ENCODE measurements at regions not wholly inside any gene's neighbourhood (a gene's known extent, or its start where the extent isn't known, plus 50 kb on each side); places are given as distances from the start of the nearest gene placed in this dataset.
"Not testable (repeated sequence)": the region's sequence is repeated elsewhere in the genome, so short reads cannot be mapped to it uniquely, and the experiment has no call there.

DNA sequence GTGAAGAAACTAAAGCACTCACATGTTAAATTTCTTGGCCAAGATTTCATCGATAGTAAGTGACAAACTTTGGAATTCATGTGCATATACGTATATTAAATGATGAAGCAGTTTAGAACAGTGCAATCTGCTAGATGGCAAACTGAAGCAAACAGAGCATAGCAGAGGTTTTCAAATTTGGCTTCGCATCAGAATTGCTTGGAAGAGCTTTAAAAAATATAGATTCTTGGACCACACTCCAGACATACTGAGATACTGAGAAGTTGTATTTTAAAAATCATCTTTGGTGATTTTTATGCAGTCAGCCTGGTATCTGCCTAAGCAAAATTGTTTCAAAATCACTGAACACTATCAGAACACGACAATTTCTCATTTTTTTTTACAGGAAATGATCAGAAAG is 709.2 kb downstream of the PLA2G4A start:
- no peak for DNase-seq (ENCODE audit: low spot score)

GRCh38 chr1:187549540-187549939 is 720.8 kb downstream of the PLA2G4A start:
- no peak for DNase-seq (ENCODE audit: low spot score)

DNA sequence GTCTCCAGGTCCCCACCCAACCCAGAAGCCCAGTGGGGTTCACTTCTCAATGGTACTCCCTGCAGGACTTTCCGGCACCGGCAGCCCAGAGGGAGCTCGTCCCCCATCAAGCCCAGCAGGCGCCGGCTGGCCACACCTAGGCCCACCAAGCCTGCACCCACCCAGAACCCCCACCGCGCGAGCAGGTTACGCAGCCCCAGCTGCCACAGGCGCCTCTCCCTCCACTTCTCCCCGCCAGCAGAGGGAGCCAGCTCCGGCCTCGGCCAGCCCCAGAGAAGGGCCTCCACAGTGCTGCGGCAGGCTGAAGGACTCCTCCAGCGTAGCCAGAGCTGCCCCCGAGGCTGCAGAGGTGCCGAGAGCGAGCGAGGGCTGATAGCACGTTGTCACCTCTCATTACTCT is 722.3 kb downstream of the PLA2G4A start:
- DNase-seq (ENCODE audit: low spot score), result no peak

DNA sequence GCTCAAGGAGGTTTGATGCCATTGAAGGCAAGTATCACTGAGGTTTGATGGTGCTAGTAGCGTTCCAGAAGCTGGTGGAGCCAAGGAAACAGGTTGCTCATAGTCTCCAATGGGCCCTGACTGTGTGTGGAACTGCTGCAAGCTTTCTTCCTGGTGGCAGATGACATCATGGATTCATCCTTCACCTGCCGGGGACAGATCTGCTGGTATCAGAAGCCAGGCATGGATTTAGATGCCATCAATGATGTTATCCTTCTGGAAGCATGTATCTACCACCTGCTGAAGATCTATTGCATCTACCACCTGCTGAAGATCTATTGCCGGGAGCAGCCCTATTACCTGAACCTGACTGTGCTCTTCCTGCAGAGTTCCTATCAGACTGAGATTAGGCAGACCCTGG is 734.4 kb downstream of the PLA2G4A start:
- DNase-seq (ENCODE audit: low spot score), result no peak

- DNase-seq (ENCODE audit: low spot score), result no peak
Measured at GRCh38 chr1:187566354-187566753, 737.6 kb downstream of the PLA2G4A start.

DNA sequence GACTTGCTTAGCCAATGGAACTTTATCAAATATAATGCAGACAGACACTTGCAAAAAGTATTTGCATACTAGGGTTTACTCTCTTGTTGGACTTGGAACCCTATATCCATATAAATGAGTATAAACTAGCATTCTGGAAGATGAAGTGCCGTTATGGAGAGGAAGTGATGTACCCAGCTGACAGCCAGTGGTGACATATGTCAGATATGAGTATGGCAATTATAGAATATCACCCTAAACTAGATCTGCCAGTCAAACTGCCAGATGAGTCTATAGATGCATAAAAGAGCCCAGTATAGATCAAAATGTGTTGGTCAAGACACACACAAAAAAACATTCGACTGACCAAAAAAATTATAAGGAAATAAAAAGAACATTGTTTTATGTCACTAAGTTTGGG is 739.3 kb downstream of the PLA2G4A start:
- no peak for DNase-seq (ENCODE audit: low spot score)

DNA sequence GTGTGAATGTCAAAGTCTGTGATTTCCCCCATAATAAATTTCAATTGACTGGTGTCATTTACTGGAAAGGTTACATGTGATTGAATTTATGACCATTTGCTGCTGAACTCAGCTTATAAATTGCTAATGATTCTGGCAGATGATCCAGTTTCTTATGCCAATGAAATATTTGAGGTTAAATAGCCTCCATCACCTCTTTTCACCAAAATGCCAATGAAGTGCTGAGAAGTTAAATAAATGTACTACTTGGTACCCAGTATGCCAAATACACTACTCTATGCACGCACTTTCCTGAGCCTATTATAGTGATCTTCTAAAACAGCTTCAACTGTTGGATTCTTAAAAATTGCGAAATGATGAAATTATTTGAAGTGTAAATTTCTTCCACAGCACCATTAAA is 741.4 kb downstream of the PLA2G4A start:
- no peak for DNase-seq (ENCODE audit: low spot score)

GRCh38 chr1:187577610-187578009 is 748.9 kb downstream of the PLA2G4A start:
- no peak for DNase-seq (ENCODE audit: low spot score)

DNA sequence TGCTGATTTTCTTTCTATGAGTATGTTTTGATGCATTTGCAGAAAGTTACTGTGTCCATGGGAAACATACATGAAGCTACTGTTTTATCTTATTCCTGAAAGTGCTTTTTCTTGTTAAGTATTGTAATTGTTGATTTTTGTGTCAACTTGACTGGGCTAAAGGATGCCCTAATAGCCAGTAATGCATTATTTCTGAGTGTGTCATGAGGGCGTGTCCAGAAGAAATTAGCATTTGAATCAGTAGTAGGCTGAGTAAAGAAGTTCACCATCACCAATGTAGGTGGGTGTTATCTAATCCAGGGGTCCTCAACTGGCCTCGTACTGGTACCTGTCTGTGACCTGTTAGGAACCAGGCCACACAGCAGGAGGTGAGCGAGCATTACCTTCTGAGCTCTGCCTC is 760.2 kb downstream of the PLA2G4A start:
- DNase-seq (ENCODE audit: low spot score), result no peak

DNA sequence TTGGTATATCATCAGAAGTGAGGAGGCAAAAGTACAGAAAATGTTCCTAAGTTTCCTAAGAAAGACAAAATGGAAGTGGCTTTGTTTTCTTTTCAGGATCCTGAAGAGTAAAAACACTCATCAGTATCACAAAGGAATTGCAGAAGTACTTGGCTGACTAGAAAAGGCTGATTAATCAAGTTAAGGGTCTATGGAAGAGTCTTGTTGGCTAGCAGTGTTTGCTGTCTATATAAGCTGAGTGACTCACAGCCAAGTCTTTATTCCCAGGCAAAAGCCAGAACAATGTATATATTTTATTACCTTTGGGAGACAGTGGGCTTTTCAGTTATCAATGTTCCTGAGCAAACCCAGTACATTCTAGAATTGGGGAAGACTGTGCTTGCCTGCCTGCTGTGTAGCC is 777.0 kb downstream of the PLA2G4A start:
- DNase-seq (ENCODE audit: low spot score), result no peak

DNA sequence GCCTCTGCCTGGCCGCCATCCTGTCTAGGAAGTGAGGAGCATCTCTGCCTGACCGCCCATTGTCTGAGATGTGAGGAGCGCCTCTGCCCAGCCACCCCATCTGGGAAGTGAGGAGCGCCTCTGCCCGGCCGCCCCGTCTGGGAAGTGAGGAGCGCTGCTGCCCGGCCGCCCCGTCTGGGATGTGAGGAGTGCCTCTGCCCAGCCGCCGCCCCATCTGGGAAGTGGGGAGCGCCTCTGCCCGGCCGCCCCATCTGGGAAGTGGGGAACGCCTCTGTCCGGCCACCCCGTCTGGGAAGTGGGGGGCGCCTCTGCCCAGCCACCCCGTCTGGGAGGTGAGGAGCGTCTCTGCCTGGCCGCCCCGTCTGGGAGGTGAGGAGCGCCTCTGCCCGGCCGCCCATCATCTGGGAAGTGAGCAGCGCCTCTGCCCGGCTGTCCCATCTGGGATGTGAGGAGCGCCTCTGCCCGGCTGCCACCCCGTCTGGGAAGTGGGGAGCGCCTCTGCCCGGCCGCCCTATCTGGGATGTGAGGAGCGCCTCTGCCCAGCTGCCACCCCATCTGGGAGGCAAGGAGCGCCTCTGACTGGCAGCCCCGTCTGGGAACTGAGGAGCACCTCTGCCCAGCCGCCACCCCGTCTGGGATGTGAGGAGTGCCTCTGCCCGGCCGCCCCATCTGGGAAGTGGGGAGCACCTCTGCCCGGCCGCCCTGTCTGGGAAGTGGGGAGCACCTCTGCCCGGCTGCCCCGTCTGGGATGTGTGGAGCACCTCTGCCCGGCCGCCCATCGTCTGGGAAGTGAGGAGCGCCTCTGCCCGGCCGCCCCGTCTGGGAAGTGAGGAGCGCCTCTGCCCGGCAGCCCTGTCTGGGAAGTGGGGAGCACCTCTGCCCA is 787.3 kb downstream of the PLA2G4A start:
- DNase-seq (ENCODE audit: low spot score), result not testable (repeated sequence)

DNA sequence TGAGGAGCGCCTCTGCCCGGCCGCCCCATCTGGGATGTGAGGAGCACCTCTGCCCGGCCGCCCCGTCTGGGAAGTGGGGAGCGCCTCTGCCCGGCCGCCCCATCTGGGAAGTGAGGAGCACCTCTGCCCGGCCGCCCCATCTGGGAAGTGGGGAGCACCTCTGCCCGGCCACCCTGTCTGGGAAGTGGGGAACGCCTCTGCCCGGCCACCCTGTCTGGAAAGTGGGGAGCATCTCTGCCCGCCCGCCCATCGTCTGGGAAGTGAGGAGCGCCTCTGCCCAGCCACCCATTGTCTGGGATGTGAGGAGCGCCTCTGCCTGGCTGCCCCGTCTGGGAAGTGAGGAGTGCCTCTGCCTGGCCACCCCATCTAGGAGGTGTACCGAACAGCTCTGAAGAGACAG is 788.1 kb downstream of the PLA2G4A start:
- not testable (repeated sequence) for DNase-seq (ENCODE audit: low spot score)

DNA sequence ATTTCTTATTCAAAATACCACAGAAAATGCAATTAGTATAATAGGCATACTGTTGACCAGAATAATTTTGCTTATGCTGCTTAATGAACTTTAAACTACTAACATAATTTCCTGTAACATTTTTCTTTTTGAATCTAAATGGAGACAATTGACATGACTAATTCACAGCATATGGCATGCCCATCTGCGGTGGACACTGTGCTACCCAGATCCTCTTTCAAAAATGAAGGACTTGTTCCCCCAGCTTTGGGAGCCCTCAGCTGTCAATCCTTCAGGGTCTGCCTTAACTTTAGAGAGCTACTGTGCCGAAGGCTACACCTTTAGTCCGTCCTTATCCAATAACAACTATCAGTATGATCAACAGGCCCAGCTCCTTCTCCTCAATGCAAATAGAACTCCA is 789.0 kb downstream of the PLA2G4A start:
- no peak for DNase-seq (ENCODE audit: low spot score)

DNA sequence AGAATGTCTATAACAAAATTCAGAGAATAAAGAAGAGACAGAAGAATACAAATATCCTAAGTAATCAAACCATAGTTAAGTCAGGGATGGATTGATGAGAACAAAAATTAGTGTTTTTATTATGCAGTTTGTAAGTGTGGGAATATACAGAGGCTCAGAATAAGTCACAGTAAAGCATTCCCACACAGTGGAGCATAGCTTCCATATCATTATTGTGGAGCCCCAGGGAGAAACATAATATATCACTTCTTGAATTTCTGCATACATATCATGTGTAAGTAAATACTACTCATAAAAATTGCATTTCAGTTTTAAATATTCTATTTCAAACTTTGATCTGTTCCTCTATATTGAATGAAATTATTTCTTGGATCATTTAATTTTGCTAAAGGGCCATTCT is 790.4 kb downstream of the PLA2G4A start:
- no peak for DNase-seq (ENCODE audit: low spot score)

- DNase-seq (ENCODE audit: low spot score), result no peak
Measured at GRCh38 chr1:187621951-187622350, 793.2 kb downstream of the PLA2G4A start.

- DNase-seq (ENCODE audit: low spot score), result no peak
Measured at GRCh38 chr1:187622545-187622944, 793.8 kb downstream of the PLA2G4A start.

- no peak for DNase-seq (ENCODE audit: low spot score)
Measured at GRCh38 chr1:187624812-187625545, 796.2 kb downstream of the PLA2G4A start.

DNA sequence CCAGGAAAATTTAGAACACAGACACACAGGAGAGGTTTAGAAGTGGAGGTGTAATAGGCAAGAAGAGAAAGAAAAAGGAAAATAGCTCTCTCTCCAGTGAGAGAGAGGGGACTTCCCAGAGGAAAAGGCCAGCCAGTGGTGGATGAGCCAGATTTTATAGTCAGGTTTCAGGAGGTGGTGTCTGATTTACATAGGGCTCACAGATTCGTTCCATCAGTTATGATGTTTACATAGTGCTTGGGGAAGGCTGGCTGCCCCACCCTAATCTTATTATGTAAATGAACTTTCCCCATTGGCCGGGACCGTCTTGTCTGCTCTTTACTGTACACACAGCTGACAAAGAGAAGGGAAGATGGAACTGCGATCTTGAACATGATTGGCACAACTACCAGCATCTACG is 797.3 kb downstream of the PLA2G4A start:
- DNase-seq (ENCODE audit: low spot score), result no peak

GRCh38 chr1:187627516-187627915 is 798.8 kb downstream of the PLA2G4A start:
- DNase-seq (ENCODE audit: low spot score), result no peak

DNA sequence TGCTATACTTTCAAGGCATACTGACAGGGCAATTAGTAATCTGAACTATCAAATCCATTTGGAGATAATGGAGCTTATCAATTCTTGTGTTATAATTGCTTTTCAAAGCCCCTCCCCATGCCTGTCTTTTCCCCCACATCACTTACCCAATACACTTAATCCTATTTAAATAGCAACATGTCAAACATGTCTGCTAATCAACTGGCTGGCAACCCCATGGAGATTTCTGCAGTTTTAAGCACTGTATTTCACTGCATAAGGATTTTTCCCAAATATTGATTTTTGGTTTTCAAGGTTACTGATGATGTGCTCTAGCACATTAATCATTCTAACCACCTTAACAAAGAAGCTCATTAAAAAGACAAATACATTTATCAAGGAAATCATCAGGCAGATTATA is 800.3 kb downstream of the PLA2G4A start:
- DNase-seq (ENCODE audit: low spot score), result no peak

DNA sequence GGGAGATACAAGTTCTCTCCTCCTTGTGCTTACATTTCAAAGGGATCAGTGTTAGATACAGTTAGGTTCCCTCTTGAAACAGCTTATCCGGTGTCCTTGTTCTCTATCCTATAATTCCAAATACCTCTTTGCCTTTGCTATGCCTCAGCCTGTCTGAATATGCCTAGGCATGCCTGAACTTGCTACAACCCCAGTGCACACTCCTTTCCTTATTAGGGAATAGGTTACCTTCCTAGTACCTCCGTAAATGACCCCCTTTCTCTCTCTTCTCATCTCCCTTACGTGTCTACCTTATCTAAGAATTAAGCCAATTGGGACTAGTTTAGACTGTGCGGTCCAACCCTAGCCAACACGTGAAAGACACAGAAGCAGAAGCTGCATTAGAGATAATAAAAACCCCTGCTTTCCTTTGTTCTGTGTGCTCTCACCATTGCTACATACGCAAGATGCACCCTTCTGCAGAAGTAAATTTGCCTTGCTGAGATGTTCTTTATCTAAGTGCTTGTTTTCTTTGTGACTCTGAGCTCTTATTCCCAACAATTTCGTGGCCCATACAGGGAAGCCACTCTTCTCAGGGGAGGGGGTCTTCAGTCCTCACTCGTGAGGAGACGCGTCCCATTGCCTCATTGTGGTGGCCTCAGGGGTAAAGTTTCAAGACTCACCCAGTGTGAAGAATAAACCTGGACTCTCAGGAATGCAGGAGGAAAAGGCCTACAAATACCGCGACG is 802.1 kb downstream of the PLA2G4A start:
- no peak for DNase-seq (ENCODE audit: low spot score)

DNA sequence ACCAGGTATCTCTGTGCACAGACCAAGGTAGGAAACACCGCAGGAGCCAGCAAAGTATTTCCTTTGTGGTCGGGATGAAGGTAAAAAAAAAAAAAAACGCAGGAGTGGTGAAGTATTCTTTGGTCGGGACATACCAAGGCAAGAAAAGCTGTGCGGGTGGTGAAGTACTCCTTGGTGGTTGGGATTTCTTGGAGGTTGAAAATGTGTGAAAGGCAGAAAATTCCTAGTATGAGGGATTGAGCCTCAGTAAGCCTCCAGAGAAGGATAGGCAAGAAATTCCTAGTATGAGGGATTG is 802.6 kb downstream of the PLA2G4A start:
- no peak for DNase-seq (ENCODE audit: low spot score)

GRCh38 chr1:187631984-187632383 is 803.2 kb downstream of the PLA2G4A start:
- DNase-seq (ENCODE audit: low spot score), result no peak

Data from D341Med (cell line).